Spleen (tissue), 11 donors: ENCODE measurements at regions not wholly inside any gene's neighbourhood (a gene's known extent, or its start where the extent isn't known, plus 50 kb on each side); places are given as distances from the start of the nearest gene placed in this dataset.

Experiments used
- DNase-seq: peaks from one replicate; pipeline ENCODE4 v3.0.0-alpha.2; 2020
- H3K27ac ChIP-seq, 8 donors: fragments of 200-600 bp; sonication (generic) in 7 of 8; 1 replicate in 4 of 8; 2 replicates in 4 of 8; pipeline versions ENCODE4 v1.5.0 to v1.8.0; 2016 to 2021; ENCODE audit warnings: inconsistent platforms in 4 of 8, mild to moderate bottlenecking in 4 of 8, moderate library complexity in 1 of 8
- H3K27me3 ChIP-seq, 7 donors: fragments of 200-600 bp; sonication (generic) in 6 of 7; replicated peaks in 1 of 7; 1 replicate in 4 of 7; 2 replicates in 3 of 7; pipeline versions ENCODE4 v1.5.0 to v1.8.0; 2016 to 2021; ENCODE audit warnings: inconsistent platforms in 3 of 7, mild to moderate bottlenecking in 1 of 7
- H3K36me3 ChIP-seq, 6 donors: fragments of 200-600 bp; sonication (generic) in 5 of 6; 1 replicate in 4 of 6; 2 replicates in 2 of 6; pipeline versions ENCODE4 v1.5.0 to v1.8.0; 2016 to 2021; ENCODE audit warnings: inconsistent platforms in 2 of 6
- H3K4me1 ChIP-seq, 6 donors: fragments of 200-600 bp; sonication (generic) in 5 of 6; 1 replicate in 3 of 6; 2 replicates in 3 of 6; pipeline versions ENCODE4 v1.5.0 to v1.8.0; 2016 to 2021; ENCODE audit warnings: inconsistent platforms in 3 of 6
- H3K4me3 ChIP-seq, 8 donors: fragments of 200-600 bp; sonication (generic) in 7 of 8; 1 replicate in 4 of 8; 2 replicates in 4 of 8; pipeline versions ENCODE4 v1.5.0 to v1.8.0; 2016 to 2021; ENCODE audit warnings: inconsistent platforms in 4 of 8, mild to moderate bottlenecking in 4 of 8, moderate library complexity in 2 of 8
- H3K9me3 ChIP-seq, 8 donors: fragments of 200-600 bp; sonication (generic) in 7 of 8; 1 replicate in 4 of 8; 2 replicates in 4 of 8; pipeline versions ENCODE4 v1.5.0 to v1.8.0; 2016 to 2021; ENCODE audit warnings: inconsistent platforms in 4 of 8
- POLR2A ChIP-seq, 3 donors: fragments of 450-650 bp; IDR thresholded peaks; one replicate each; pipeline ENCODE4 v1.5.1; 2017; ENCODE audit warnings: antibody characterized with exemption in 3 of 3, mild to moderate bottlenecking in 1 of 3
- POLR2AphosphoS5 ChIP-seq, 3 donors: sonication (generic); formaldehyde crosslinking; IDR thresholded peaks; one replicate each; pipeline ENCODE4 v1.5.1; 2017; ENCODE audit warnings: antibody characterized with exemption in 3 of 3
- WGBS, 5 donors: extraction: QIAGEN DNeasy Blood & Tissue Kit in 3 of 5; methylation state at CpG; one replicate each; pipeline versions ENCODE4 v1.1.5 to v1.1.7; 2013 to 2018; 5-methylcytosine and 5-hydroxymethylcytosine counted together
- intact Hi-C: fragments of 100-400 bp; cut with DNase I; formaldehyde crosslinking; loops from one replicate; pipeline ENCODE4 v1.15.0; 2023; ENCODE audit warnings: low total_unique reads
- TF ChIP-seq, protein P1 (sequence below), 11 experiments: fragments of 200-600 bp in 7 of 11; fragments of 450-650 bp in 4 of 11; sonication (generic) in 4 of 11; IDR thresholded peaks in 8 of 11; conservative IDR thresholded peaks in 3 of 11; 1 replicate in 7 of 11; 2 replicates in 4 of 11; pipeline versions ENCODE4 v1.4.0 to v1.8.0; 2016 to 2021; ENCODE audit warnings: antibody characterized with exemption in 11 of 11, inconsistent platforms in 4 of 11, mild to moderate bottlenecking in 1 of 11
- donor health status: healthy with polysubstance abuse.
- donor health status: DM: no; HTN: no; CAD: no; lungs with moderate emphysema.
- donor health status: DM: no; HTN: no; CAD: no.
- donor health status: Bipolar disorder and iron deficiency.
- donor health status: healthy.
- donor health status: DM: no; HTN: no; CAD: no.
- donor health status: DM: yes; HTN: yes; CAD: no.

DNA sequence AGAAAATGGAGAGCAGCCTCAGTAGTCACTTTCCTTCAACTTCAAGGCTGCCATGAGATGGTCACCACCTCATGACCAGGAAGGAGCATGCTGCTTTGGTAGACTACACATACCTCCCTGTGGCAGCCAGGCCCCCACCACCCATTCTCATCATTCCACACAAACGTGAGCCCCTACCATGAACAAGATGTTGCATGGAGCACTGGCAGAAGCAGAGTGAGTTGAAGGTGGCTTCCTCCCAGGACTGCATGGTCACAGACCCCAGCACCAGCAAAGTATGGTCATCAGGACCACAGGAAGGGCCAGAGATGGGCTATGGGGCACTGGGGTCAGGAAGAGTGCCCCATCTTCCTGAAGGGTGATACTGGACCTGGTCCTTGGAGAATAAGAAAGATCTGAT lies 65.5 kb upstream of the FOXE1 start:
- no peaks in the 10 kb centered on the region for H3K9me3 ChIP-seq
- no peak overlapping the region for H3K4me3 ChIP-seq
- H3K27me3 ChIP-seq, result peaks cover 0 to 49% (median 0%) of the 10 kb centered on the region in 7 donors
- intact Hi-C loops, result no loop called here
- no peak overlapping the region for H3K27ac ChIP-seq
- 82 to 100% (median 100%) methylated on average over 1 of the region's 1 CpG for WGBS, 5 donors
- DNase-seq, result no peak
- no peaks in the 10 kb centered on the region for H3K36me3 ChIP-seq
- TF ChIP-seq, protein P1, sequence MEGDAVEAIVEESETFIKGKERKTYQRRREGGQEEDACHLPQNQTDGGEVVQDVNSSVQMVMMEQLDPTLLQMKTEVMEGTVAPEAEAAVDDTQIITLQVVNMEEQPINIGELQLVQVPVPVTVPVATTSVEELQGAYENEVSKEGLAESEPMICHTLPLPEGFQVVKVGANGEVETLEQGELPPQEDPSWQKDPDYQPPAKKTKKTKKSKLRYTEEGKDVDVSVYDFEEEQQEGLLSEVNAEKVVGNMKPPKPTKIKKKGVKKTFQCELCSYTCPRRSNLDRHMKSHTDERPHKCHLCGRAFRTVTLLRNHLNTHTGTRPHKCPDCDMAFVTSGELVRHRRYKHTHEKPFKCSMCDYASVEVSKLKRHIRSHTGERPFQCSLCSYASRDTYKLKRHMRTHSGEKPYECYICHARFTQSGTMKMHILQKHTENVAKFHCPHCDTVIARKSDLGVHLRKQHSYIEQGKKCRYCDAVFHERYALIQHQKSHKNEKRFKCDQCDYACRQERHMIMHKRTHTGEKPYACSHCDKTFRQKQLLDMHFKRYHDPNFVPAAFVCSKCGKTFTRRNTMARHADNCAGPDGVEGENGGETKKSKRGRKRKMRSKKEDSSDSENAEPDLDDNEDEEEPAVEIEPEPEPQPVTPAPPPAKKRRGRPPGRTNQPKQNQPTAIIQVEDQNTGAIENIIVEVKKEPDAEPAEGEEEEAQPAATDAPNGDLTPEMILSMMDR (IDR thresholded peaks at IDR 0.05 in 8 of 11, conservative IDR thresholded peaks at IDR 0.05 in 3 of 11), result no peak
- no peak for TF ChIP-seq POLR2A (IDR thresholded peaks at IDR 0.05)
- TF ChIP-seq POLR2AphosphoS5 (IDR thresholded peaks at IDR 0.05), result no peak
- no peaks in the 10 kb centered on the region for H3K4me1 ChIP-seq

DNA sequence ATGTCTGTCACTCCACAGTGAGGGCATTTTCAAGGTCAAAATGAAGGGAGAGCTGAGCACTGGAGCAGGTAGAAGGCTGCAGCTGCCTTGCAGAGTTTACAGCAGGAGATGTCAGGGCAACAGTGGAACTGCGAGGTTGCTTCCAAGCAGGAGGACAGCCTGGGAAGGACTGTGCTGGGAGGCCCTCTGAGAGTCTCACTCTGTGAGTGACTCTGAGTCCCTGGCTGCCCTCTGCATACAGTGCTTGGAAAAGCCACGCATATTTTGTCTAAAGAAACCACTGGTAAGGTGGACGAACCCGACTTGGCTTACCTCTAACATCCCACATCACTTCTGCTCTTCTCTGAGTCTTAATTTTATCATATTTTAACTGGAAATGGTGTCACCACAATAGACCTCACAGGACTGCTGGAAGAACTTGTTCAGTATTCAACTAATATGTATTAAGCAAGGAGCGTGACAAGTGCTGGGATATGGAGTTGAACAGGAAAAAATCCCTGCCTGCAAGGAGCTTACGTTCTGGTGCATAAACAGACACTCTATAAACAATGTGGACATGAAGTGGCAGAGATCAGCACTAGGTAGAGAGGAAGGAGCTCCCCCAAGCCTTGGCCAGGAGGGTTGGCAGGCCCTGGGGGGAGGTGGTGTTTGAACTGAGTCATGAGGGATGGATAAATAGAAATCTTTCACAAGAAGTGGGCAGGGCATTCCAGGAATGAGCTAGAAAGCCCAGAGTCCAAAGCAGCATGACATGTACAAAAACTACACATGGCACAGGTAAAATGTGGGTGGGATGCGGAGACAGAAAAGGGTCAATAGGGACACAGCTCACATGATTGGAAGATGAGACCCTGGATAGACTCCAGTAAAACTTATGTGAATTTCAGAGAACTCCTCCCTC lies 64.0 kb upstream of the FOXE1 start:
- H3K4me3 ChIP-seq, result no peak overlapping the region
- intact Hi-C loops, result no loop called here
- TF ChIP-seq, protein P1 (IDR thresholded peaks at IDR 0.05 in 8 of 11, conservative IDR thresholded peaks at IDR 0.05 in 3 of 11), result no peak
- TF ChIP-seq POLR2A (IDR thresholded peaks at IDR 0.05) (no peak), POLR2AphosphoS5 (IDR thresholded peaks at IDR 0.05) (no peak)

DNA sequence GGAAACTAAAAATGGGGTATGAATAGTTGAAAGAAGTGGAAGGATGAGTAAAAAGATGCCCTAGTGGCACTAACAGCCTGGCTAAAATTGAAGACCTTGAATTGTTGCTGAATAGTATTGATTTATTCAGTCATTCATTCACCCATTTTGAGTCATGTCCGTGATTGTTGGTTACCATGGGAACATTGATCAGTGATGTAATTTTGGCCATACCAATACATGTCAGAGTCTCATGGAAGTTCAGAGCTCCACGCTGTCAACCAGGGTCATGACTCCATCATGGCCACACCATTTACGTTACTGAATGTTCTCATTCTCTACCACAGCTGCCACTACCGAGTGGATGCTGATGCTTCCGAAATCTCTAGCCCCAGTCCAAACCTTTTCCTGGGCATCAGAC lies 62.5 kb upstream of the FOXE1 start:
- H3K27me3 ChIP-seq, result peaks cover 0 to 37% (median 0%) of the 10 kb centered on the region in 7 donors
- no peak overlapping the region for H3K27ac ChIP-seq
- no peaks in the 10 kb centered on the region for H3K36me3 ChIP-seq
- H3K4me3 ChIP-seq, result no peak overlapping the region
- DNase-seq, result no peak
- H3K4me1 ChIP-seq, result no peaks in the 10 kb centered on the region
- TF ChIP-seq POLR2A (IDR thresholded peaks at IDR 0.05) (no peak), POLR2AphosphoS5 (IDR thresholded peaks at IDR 0.05) (no peak)
- TF ChIP-seq, protein P1 (IDR thresholded peaks at IDR 0.05 in 8 of 11, conservative IDR thresholded peaks at IDR 0.05 in 3 of 11), result no peak
- WGBS, 5 donors, result 84 to 95% (median 88%) methylated on average over 5 of the region's 5 CpGs
- H3K9me3 ChIP-seq, result peaks cover 0 to 3% (median 0%) of the 10 kb centered on the region in 8 donors
- intact Hi-C loops, result no loop called here

More for the DNA sequence above, 64.0 kb upstream of the FOXE1 start:
- no peak overlapping the region for H3K27ac ChIP-seq
- no peaks in the 10 kb centered on the region for H3K36me3 ChIP-seq
- no peaks in the 10 kb centered on the region for H3K4me1 ChIP-seq
- WGBS, 5 donors, result 82 to 85% (median 83%) methylated on average over 7 of the region's 7 CpGs
- DNase-seq, result no peak
- no peaks in the 10 kb centered on the region for H3K9me3 ChIP-seq
- peaks cover 0 to 39% (median 0%) of the 10 kb centered on the region in 7 donors for H3K27me3 ChIP-seq

DNA sequence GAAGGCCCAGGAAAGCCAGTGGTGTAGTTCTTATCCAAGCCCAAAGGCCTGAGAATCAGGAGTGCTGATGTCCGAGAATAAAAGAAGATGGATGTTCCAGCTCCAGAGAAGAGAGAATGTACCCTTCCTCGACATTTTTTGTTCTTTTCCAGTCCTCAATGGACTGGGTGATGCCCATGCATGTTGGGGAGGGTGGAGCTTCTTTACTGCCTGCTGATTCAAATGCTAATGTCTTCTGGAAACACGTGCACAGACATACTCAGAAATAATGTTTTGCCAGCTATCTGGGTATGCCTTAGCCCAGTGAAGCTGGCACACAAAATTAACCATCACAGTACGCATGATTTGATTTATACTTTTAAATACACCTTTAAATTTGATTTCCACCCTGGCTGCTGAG lies 61.5 kb upstream of the FOXE1 start:
- no peak for DNase-seq
- no peaks in the 10 kb centered on the region for H3K4me1 ChIP-seq
- peaks cover 0 to 33% (median 0%) of the 10 kb centered on the region in 7 donors for H3K27me3 ChIP-seq
- H3K27ac ChIP-seq, result no peak overlapping the region
- intact Hi-C loops, result no loop called here
- no peak overlapping the region for H3K4me3 ChIP-seq
- no peak for TF ChIP-seq POLR2AphosphoS5 (IDR thresholded peaks at IDR 0.05)
- TF ChIP-seq, protein P1 (IDR thresholded peaks at IDR 0.05 in 8 of 11, conservative IDR thresholded peaks at IDR 0.05 in 3 of 11), result no peak
- TF ChIP-seq POLR2A (IDR thresholded peaks at IDR 0.05), result no peak
- WGBS, 5 donors, result 54 to 68% (median 63%) methylated on average over 4 of the region's 4 CpGs
- peaks cover 0 to 13% (median 0%) of the 10 kb centered on the region in 8 donors for H3K9me3 ChIP-seq
- no peaks in the 10 kb centered on the region for H3K36me3 ChIP-seq
